NB4 (cell line): ENCODE measurements at regions not wholly inside any gene's neighbourhood (a gene's known extent, or its start where the extent isn't known, plus 50 kb on each side); places are given as distances from the start of the nearest gene placed in this dataset.

Experiments
- DNase-seq: peaks from one replicate; pipeline ENCODE4 v3.0.0; 2010; ENCODE audit warnings: low read depth
- H3K4me3 ChIP-seq: one replicate; pipeline ENCODE4 v1.5.1; 2011; ENCODE audit warnings: mild to moderate bottlenecking, low read depth, low read length, moderate library complexity
- MYC ChIP-seq: IDR thresholded peaks from 2 replicates; pipeline ENCODE4 v1.6.1; 2011; ENCODE audit warnings: low read depth, low read length
- POLR2A ChIP-seq: IDR thresholded peaks from 2 replicates; pipeline ENCODE4 v1.6.1; 2011; ENCODE audit warnings: mild to moderate bottlenecking; ENCODE audit not compliant: insufficient read length; ENCODE audit errors: extremely low read depth
- TF ChIP-seq, protein P1 (sequence below): IDR thresholded peaks from 2 replicates; pipeline ENCODE4 v1.6.1; 2011; ENCODE audit warnings: low read depth, low read length
- TF ChIP-seq, protein P2 (sequence below): IDR thresholded peaks from one replicate; pipeline ENCODE4 v1.5.1; 2012; ENCODE audit warnings: low read depth, low read length

DNA sequence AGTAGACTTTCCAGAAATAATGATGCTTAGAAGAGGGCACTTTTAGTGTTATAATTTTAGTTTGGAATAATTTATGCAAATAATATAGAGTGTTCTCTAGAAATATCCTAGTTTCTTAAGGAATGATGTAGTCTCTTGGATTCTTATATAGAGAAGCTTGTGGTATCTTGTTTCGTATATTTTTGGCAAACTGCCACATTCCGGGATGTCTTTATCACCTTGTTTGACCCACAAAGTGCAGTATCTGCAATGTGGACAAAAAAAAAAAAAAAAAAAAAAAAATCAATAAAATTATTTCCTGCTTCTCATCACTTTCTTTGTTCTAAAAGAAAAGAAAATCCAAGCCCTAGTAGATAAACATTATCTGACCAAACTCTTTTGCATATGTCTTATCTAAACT is 1577.7 kb upstream of the TENM3 start:
- H3K4me3 ChIP-seq = no peak overlapping the region
- TF ChIP-seq, protein P1, sequence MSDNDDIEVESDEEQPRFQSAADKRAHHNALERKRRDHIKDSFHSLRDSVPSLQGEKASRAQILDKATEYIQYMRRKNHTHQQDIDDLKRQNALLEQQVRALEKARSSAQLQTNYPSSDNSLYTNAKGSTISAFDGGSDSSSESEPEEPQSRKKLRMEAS = no peak
- no peak for DNase-seq

DNA sequence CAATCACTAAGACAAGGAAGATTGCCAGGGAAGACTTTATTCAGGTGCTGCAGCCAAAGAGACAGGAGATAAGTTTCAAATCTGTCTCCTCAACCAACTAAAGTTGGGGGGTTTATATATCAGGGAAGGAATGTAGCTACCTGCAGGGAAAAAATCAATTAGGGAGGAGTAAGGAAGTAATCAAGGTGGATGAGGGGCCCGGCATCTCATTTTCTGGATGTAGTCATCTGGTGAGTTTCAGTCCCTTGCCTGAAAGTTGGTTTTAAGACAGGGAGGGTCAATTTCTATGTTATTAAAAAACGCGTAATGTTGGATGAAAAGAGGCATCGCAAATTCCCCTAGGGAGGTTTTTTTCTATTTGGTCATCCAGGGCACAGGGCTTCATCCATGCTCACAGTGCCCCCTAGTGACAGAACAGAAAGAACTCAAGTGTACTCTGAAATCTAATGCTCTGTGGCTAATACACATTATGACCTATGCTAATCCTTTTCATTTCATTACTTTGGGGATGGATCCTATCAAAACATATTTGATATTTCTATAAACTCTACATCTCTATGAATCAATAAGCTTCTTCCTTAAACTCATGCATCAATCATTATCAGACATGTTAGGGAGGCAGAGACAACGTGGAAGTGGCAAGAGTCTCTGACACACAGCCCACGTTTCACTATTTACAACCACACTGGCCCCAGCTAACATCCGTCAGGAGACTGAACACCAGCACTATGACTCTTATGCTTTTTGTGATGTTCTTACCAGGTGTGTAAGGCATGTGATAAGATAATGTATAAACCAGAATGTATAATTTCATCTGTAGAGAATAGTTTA is 1577.0 kb upstream of the TENM3 start:
- TF ChIP-seq, protein P2, sequence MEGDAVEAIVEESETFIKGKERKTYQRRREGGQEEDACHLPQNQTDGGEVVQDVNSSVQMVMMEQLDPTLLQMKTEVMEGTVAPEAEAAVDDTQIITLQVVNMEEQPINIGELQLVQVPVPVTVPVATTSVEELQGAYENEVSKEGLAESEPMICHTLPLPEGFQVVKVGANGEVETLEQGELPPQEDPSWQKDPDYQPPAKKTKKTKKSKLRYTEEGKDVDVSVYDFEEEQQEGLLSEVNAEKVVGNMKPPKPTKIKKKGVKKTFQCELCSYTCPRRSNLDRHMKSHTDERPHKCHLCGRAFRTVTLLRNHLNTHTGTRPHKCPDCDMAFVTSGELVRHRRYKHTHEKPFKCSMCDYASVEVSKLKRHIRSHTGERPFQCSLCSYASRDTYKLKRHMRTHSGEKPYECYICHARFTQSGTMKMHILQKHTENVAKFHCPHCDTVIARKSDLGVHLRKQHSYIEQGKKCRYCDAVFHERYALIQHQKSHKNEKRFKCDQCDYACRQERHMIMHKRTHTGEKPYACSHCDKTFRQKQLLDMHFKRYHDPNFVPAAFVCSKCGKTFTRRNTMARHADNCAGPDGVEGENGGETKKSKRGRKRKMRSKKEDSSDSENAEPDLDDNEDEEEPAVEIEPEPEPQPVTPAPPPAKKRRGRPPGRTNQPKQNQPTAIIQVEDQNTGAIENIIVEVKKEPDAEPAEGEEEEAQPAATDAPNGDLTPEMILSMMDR = peak; percentile 62
- TF ChIP-seq MYC = no peak
- no peak overlapping the region for H3K4me3 ChIP-seq
- DNase-seq = peak; percentile 72

DNA sequence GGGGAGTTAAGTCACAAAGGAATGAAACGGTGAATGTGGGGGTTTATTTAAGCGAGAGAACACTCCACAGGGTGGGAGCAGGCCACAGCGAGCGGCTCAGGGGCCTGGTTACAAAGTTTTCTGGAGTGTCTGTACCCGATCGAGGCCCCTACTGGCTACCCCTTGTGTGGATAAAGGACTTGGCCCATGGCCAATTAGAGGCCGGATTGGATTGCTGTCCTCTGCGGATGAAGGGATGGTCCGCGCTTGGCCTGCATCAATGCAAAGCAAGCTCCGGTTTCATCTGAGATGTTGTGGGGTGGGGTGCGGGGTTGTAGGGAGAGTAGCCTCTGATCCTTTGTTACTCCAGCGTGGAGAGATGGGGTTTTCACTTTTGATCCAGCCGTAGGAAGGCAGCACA is 1574.5 kb upstream of the TENM3 start:
- DNase-seq = no peak
- no peak for TF ChIP-seq POLR2A
- TF ChIP-seq, protein P1 = no peak
- TF ChIP-seq, protein P2 = no peak
- no peak for TF ChIP-seq MYC
- H3K4me3 ChIP-seq = no peak overlapping the region

DNA sequence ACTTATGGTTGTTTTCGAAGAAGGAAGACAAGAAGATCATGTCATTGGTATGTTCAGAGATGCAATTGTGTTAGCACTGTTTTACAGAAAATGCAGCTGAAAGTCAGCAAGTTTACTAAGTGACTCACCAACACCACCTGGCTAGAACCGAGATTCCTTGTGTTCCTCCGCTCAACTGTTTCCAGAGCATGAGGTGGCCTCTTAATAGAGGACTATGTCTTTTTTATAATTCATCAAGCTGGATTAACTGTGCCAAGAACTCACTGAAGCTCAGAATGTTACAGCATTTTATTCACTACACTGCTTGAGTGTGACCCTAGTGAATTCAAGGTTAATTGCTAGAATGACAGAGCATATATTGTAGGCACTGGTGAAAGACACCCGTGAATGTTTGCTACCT is 1573.5 kb upstream of the TENM3 start:
- no peak overlapping the region for H3K4me3 ChIP-seq
- no peak for DNase-seq
- no peak for TF ChIP-seq MYC
- TF ChIP-seq, protein P2 = no peak
- TF ChIP-seq, protein P1 = no peak
- no peak for TF ChIP-seq POLR2A

DNA sequence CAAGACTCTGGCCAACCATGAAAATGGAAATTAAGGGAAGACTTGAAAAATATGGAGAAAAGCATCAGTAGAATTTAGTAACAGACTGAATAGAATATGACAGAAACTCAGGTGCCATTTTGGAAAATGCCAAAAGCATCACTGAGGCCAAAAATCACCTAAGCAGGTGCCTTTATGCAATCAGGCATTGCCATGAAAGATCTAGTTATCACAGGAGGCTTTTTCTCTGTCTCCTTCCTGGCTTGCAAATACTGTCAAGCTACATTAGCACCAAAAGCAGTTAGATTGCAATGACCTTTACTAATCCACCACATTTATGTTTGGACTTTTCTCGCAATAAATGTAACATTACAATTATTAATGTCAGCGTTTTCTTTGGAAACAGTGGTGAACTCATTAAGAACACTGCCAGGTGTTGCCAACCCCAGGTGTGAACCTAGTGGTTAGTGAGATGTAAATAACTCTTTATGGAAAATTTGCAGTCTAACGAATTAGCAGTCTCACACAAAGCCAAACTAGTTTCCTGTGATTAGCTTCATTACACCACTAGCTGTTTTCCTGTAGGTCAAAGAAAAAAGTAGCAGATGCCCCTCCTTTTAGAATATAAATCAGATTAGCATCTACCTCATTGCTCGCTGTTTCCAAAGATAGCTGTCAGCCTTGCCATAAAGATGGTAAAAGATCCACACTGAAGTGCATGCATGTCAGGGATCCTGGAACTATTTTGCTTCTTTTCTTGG is 1568.4 kb upstream of the TENM3 start:
- no peak overlapping the region for H3K4me3 ChIP-seq
- TF ChIP-seq MYC (no peak), POLR2A (no peak)
- TF ChIP-seq, protein P1 = no peak
- TF ChIP-seq, protein P2 = no peak
- DNase-seq = no peak

DNA sequence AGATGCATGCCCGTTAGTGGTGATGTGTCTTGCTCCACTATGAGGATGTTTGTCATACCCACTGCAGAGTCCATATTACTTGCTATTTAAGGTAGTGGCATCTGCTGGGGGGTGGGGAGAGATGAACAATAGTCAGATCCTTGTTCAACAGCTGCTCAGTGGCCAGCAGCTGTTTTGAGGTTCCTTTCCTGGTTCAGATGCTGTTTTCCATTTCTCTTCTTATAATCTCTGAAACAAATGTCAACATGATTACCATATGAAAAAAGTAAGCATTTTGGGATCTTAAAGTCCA is 1567.9 kb upstream of the TENM3 start:
- no peak for DNase-seq
- H3K4me3 ChIP-seq = no peak overlapping the region
- no peak for TF ChIP-seq POLR2A
- TF ChIP-seq, protein P1 = no peak
- no peak for TF ChIP-seq MYC
- TF ChIP-seq, protein P2 = no peak
